Left ventricle myocardium superior (tissue), 1 donor: ENCODE measurements at regions not wholly inside any gene's neighbourhood (a gene's known extent, or its start where the extent isn't known, plus 50 kb on each side); places are given as distances from the start of the nearest gene placed in this dataset.
"Not testable (repeated sequence)": the region's sequence is repeated elsewhere in the genome, so short reads cannot be mapped to it uniquely, and the experiment has no call there.

Experiments
- ATAC-seq: fragments of 200-7000 bp; cut with Tn5 transposase; one replicate; pipeline ENCODE4 v1.9.1; 2020; ENCODE audit warnings: mild to moderate bottlenecking, moderate library complexity
- DNase-seq: peaks from one replicate; pipeline ENCODE4 v3.0.0-alpha.2; 2020
- intact Hi-C: fragments of 100-400 bp; cut with micrococcal nuclease; formaldehyde crosslinking; loops from one replicate; pipeline ENCODE4 v1.11.0; 2022
- donor health status: DM: no; HTN: yes; CAD: no; lungs with severe emphysema.

DNA sequence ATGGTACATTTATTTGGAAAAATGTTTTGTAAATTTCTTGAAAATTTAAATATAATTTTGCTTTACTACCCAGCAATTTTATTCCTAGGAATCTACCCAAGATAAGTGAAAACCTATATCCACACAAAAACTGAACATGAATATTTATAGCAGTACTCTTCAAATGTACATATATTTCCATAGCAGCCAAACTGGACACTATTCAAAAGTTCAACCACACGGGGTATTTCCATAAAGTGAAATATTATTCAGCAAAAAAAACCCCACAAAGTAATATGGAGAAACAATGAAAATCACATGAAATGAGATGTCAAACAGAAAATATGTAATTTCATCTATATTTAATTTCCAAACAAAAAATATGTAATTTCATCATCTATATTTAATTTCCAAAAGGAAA, 1247.6 kb upstream of the TMEFF2 start:
- DNase-seq (no peak), ATAC-seq (no peak)
- intact Hi-C loops: no loop called here

DNA sequence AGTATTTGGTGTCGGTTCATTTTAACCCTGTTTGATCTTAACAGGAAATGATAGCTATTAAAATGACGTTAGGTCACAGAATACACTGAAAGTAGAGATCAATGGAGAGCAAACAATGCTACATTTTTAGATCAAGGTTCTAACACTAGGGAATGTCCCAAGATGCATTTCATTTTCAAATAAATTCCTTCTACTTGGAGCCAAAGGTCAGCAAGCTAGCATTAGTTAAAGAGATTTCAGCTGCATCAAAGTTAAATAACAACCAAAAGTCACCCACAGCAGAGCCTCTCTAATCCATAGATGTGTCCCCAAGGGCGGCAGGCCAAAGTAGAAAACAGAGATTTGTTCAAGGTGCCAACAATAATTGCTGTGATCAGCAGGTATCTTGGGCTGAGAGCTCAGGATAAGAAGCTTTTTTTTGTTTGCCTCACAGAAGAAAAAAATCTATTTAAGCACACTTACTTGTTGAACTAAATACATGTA, 1233.6 kb upstream of the TMEFF2 start:
- ATAC-seq (no peak), DNase-seq (no peak)
- intact Hi-C loops: no loop called here

DNA sequence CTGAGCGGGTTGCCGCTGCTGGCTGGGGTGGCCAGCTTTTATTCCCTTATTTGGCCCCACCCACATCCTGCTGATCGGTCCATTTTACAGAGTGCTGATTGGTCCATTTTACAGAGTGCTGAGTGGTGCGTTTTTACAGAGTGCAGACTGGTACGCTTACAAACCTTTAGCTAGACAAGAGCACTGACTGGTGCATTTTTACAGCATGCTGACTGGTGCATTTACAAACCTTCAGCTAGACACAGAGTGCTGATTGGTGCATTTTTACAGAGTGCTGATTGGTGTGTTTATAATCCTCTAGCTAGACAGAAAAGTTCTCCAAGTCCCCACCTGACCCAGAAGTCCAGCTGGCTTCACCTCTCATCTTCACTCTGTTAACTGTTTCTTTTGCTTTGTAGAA, 1217.6 kb upstream of the TMEFF2 start:
- DNase-seq, ATAC-seq, intact Hi-C loops: not testable (repeated sequence)

DNA sequence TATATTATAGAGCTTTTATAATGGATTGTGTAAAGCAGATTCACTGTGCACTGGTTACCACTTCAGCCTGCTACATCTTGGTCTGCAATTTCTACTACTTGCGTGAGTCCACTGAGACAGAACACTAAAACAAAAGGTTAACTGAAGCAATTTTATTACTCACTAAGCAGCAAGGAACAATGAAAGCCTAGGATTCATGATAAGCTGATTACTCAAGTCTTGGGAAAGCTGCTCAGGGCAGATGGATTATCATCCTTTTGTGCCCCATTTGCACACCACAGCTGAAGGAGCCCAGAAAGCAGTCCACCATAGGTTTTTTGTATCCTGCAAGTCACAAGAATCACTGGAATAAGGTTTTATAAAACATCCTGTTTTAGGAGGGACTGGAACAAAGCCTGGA, 1215.2 kb upstream of the TMEFF2 start:
- intact Hi-C loops: no loop called here
- DNase-seq: no peak
- no peak for ATAC-seq

- intact Hi-C loops: no loop called here
- ATAC-seq: no peak
- no peak for DNase-seq
These were observed 1187.8 kb upstream of the TMEFF2 start for GRCh38 chr2:193382583-193382982.

DNA sequence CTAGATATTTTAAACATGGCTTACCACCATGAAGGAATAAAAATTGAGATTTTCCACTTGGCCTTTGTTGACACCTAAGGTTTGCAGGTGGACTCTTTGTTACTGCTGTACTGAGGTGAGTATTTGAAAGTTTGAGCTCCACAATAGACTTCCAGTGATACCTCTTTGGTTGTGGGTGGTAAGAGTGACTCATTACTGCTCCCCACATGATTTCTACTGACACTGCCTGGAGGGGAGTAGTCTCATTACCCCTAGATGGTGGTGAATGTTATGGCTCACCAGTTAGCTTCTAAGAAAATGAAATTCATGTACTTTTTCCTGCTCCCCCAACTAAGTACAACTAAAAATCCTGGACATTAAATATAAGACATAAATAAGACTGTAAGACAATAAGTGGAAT, 1183.1 kb upstream of the TMEFF2 start:
- DNase-seq (no peak), ATAC-seq (no peak)
- intact Hi-C loops: no loop called here

DNA sequence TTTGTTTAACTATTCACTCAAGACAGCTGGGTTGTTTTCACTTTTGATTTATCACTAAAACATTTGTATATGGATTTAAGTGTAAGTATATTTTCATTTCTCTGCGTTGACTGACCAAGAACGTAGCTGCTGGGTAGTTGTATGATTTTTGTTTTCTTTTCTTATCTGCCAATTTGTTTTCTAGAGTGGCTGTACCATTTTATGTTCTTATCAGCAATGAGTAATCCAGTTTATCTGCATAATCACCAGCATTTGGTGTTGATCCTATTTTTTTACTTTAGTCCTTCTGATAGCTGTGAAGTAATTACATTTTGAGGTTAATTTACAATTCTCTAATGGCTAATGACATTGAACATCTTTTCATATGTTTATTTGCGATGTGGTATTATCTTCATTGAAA, 1178.4 kb upstream of the TMEFF2 start:
- DNase-seq (no peak), ATAC-seq (no peak)
- intact Hi-C loops: no loop called here

- DNase-seq: no peak
- ATAC-seq: no peak
- intact Hi-C loops: no loop called here
These were observed 1176.5 kb upstream of the TMEFF2 start for GRCh38 chr2:193371200-193371599.

DNA sequence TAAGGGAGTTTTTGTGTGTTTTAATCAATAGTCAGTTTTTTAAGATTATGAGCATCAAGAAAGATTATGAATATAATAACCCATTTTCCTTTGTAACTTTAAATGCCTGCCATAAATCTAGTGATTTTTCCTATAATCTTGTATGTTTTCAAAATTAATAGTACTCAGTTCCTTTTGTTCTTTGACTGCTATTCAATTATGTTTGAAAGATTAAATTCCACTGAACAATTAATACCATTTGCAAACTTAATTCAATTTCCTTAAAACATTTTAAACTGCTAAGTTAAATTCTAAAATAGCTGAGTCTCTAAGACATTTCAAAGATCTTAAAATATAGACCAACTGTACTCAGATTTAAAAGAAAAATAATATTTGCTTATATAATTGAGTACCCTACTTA, 1173.9 kb upstream of the TMEFF2 start:
- DNase-seq (no peak), ATAC-seq (no peak)
- intact Hi-C loops: no loop called here

GRCh38 chr2:193357508-193357907, 1162.8 kb upstream of the TMEFF2 start:
- intact Hi-C loops: no loop called here
- ATAC-seq (no peak), DNase-seq (no peak)

DNA sequence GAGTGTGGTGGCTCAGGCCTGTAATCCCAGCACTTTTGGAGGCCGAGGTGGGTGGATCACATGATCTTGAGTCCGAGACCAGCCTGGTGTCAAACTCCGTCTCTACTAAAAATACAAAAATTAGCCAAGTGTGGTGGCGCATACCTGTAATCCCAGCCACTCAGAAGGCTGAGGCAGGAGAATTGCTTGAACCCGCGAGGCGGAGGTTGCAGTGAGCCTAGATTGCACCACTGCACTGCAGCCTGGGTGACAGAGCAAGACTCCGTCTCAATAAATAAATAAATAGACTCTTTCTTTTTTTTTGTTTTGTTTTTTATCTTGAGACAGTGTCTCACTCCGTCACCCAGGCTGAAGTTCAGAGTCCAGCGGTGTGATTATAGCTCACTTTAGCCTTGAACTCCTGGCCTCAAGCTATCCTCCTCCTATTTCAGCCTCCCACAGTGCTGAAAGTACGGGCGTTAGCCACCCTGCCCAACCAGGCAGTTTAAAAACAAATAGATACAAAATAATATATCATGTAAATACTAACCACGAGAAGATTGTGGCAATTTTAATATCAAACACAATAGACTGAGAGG, 1158.0 kb upstream of the TMEFF2 start:
- intact Hi-C loops, DNase-seq, ATAC-seq: not testable (repeated sequence)

- ATAC-seq (no peak), DNase-seq (no peak)
- intact Hi-C loops: no loop called here
These were observed 1155.8 kb upstream of the TMEFF2 start for GRCh38 chr2:193350509-193350908.

DNA sequence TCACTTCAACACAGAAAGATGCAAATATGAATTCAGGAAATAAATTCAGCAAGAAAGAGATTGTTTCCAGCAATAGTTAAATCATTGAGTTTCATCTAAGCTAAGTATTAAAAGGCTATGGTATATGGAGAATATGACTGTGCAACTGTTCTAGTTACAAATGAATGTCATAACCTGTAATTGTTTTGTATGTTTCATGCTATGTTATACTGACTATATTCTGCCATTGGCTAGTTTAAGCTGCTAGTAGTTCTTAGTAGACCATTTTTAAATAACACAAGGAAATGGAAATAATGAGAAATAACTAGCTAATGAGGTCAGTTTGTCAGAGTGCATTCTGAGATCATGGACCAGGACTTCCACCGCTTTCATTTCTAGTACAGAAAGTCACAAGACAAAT, 1154.9 kb upstream of the TMEFF2 start:
- intact Hi-C loops: no loop called here
- ATAC-seq: no peak
- no peak for DNase-seq

GRCh38 chr2:193348055-193348454, 1153.3 kb upstream of the TMEFF2 start:
- ATAC-seq (no peak), DNase-seq (no peak)
- intact Hi-C loops: no loop called here

GRCh38 chr2:193336781-193337180, 1142.0 kb upstream of the TMEFF2 start:
- intact Hi-C loops: no loop called here
- DNase-seq: no peak
- ATAC-seq: no peak

- no peak for ATAC-seq
- DNase-seq: no peak
- intact Hi-C loops: no loop called here
These were observed 1139.7 kb upstream of the TMEFF2 start for GRCh38 chr2:193334401-193334800.

- intact Hi-C loops: no loop called here
- ATAC-seq: no peak
These were observed 1138.8 kb upstream of the TMEFF2 start for GRCh38 chr2:193333539-193333938.

GRCh38 chr2:193332941-193333340, 1138.2 kb upstream of the TMEFF2 start:
- intact Hi-C loops: no loop called here

More at GRCh38 chr2:193333539-193333938, 1138.8 kb upstream of the TMEFF2 start:
- no peak for DNase-seq

DNA sequence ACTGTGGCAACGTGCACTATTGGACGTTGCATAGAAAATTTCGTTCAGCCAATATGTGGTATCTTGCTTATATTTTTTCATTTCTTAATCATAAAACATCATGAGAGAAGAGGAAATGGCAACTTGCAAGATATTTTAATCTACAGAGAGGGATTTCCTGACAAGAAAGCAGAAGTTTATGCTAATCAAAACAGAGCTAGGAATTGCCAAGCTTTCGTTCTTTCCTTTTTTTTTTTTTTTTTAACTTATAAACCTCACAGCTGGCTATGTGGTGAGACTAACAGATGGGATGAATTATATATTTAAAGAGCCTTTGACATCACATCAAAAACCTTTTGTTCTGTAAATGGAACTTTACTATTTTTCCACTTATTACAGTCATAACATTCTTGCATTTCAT, 1136.9 kb upstream of the TMEFF2 start:
- DNase-seq (no peak), ATAC-seq (no peak)
- intact Hi-C loops: no loop called here

More at GRCh38 chr2:193332941-193333340, 1138.2 kb upstream of the TMEFF2 start:
- DNase-seq (no peak), ATAC-seq (no peak)

DNA sequence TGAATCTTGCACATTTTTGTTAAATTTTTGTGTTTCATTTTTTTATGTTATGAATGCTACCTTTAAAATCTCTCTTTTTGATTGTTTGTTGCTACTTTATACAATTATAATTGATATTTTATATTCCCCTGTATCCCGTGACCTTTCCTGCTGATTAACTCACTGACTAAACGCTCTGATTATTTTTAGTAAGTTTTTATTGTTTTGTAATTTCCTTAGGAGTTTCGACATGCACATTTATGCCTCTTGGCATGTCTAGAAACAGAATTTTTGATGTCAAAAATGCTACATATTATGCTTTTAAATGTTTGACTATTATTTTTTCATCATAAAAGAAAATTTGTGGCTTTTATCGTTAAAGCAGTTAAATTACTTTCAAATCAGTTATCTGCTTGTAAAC, 1131.6 kb upstream of the TMEFF2 start:
- DNase-seq: no peak
- intact Hi-C loops: no loop called here
- ATAC-seq: no peak

GRCh38 chr2:193315428-193316091, 1120.8 kb upstream of the TMEFF2 start:
- ATAC-seq (no peak), DNase-seq (no peak)
- intact Hi-C loops: no loop called here
